Stimulated activated CD8-positive, alpha-beta memory T cell treated with anti-CD3 and anti-CD28 coated beads, Interleukin-2, amount 100 ng/mL, for 48 hours (primary cell): ENCODE measurements at regions not wholly inside any gene's neighbourhood (a gene's known extent, or its start where the extent isn't known, plus 50 kb on each side); places are given as distances from the start of the nearest gene placed in this dataset.
"Not testable (repeated sequence)": the region's sequence is repeated elsewhere in the genome, so short reads cannot be mapped to it uniquely, and the experiment has no call there.

Source experiments
- DNase-seq, 2 donors: peaks; one replicate each; pipeline ENCODE4 v3.0.0-alpha.2; 2020; ENCODE audit warnings: low read depth in 2 of 2

GRCh38 chr1:95297906-95298305 lies 63.9 kb downstream of the RWDD3 start:
- DNase-seq, result not testable (repeated sequence)

GRCh38 chr1:95301091-95301490 lies 67.1 kb downstream of the RWDD3 start:
- no peak for DNase-seq

GRCh38 chr1:95301614-95302013 lies 67.6 kb downstream of the RWDD3 start:
- DNase-seq, result no peak

- DNase-seq, result no peak
Measured at GRCh38 chr1:95304803-95305202, 70.8 kb downstream of the RWDD3 start.

GRCh38 chr1:95308276-95309030 lies 74.4 kb downstream of the RWDD3 start:
- DNase-seq, result no peak

GRCh38 chr1:95309031-95309471 lies 75.0 kb downstream of the RWDD3 start:
- no peak for DNase-seq

GRCh38 chr1:95311014-95311413 lies 77.0 kb downstream of the RWDD3 start:
- no peak for DNase-seq

GRCh38 chr1:95311762-95312161 lies 77.8 kb downstream of the RWDD3 start:
- DNase-seq, result no peak

- DNase-seq, result no peak
Measured at GRCh38 chr1:95312181-95312580, 78.2 kb downstream of the RWDD3 start.

GRCh38 chr1:95313527-95313926 lies 79.5 kb downstream of the RWDD3 start:
- DNase-seq, result no peak

- DNase-seq, result no peak
Measured at GRCh38 chr1:95321531-95321930, 87.5 kb downstream of the RWDD3 start.

GRCh38 chr1:95323123-95323522 lies 89.1 kb downstream of the RWDD3 start:
- no peak for DNase-seq

- no peak for DNase-seq
Measured at GRCh38 chr1:95325349-95325748, 91.3 kb downstream of the RWDD3 start.

- DNase-seq, result no peak
Measured at GRCh38 chr1:95326023-95326422, 92.0 kb downstream of the RWDD3 start.

GRCh38 chr1:95332754-95333153 lies 98.7 kb downstream of the RWDD3 start:
- no peak for DNase-seq

GRCh38 chr1:95339377-95339776 lies 105.4 kb downstream of the RWDD3 start:
- DNase-seq, result no peak

GRCh38 chr1:95340061-95340460 lies 106.1 kb downstream of the RWDD3 start:
- no peak for DNase-seq

- no peak for DNase-seq
Measured at GRCh38 chr1:95352767-95353166, 118.8 kb downstream of the RWDD3 start.

- no peak for DNase-seq
Measured at GRCh38 chr1:95353194-95353593, 119.2 kb downstream of the RWDD3 start.

GRCh38 chr1:95364546-95364945 lies 130.5 kb downstream of the RWDD3 start:
- DNase-seq, result no peak

GRCh38 chr1:95366498-95366897 lies 132.5 kb downstream of the RWDD3 start:
- DNase-seq, result no peak

GRCh38 chr1:95368178-95368577 lies 134.2 kb downstream of the RWDD3 start:
- DNase-seq, result no peak

- DNase-seq, result no peak
Measured at GRCh38 chr1:95369985-95370690, 136.1 kb downstream of the RWDD3 start.
